BLaER1 (cell line): ENCODE measurements at regions not wholly inside any gene's neighbourhood (a gene's known extent, or its start where the extent isn't known, plus 50 kb on each side); places are given as distances from the start of the nearest gene placed in this dataset.

Experiments
- H3K27ac ChIP-seq: shearing (Covaris generic); formaldehyde crosslinking; 2 replicates; pipeline ENCODE4 v1.8.1; 2022
- H3K27me3 ChIP-seq: shearing (Covaris generic); formaldehyde crosslinking; 2 replicates; pipeline ENCODE4 v1.8.1; 2022
- H3K36me3 ChIP-seq: shearing (Covaris generic); formaldehyde crosslinking; 2 replicates; pipeline ENCODE4 v1.8.1; 2022
- H3K4me1 ChIP-seq: shearing (Covaris generic); formaldehyde crosslinking; 2 replicates; pipeline ENCODE4 v1.8.1; 2022
- H3K4me2 ChIP-seq: shearing (Covaris generic); formaldehyde crosslinking; 2 replicates; pipeline ENCODE4 v1.8.1; 2022
- H3K4me3 ChIP-seq: shearing (Covaris generic); formaldehyde crosslinking; 2 replicates; pipeline ENCODE4 v1.8.1; 2022
- H3K9ac ChIP-seq: shearing (Covaris generic); formaldehyde crosslinking; 2 replicates; pipeline ENCODE4 v1.8.1; 2022
- H3K9me3 ChIP-seq: shearing (Covaris generic); formaldehyde crosslinking; 2 replicates; pipeline ENCODE4 v1.8.1; 2022
- H4K20me1 ChIP-seq: shearing (Covaris generic); formaldehyde crosslinking; 2 replicates; pipeline ENCODE4 v1.8.1; 2022
- Cebpa-rat ChIP-seq: shearing (Covaris generic); IDR thresholded peaks from 2 replicates; pipeline ENCODE4 v1.8.1; 2022

- TF ChIP-seq Cebpa-rat = no peak
- H3K4me1 ChIP-seq = no peaks in the 10 kb centered on the region
- H3K4me2 ChIP-seq = no peak overlapping the region
- no peaks in the 10 kb centered on the region for H3K27me3 ChIP-seq
- no peak overlapping the region for H3K9ac ChIP-seq
- no peaks in the 10 kb centered on the region for H4K20me1 ChIP-seq
- H3K27ac ChIP-seq = no peak overlapping the region
- H3K36me3 ChIP-seq = no peaks in the 10 kb centered on the region
- H3K4me3 ChIP-seq = no peak overlapping the region
- H3K9me3 ChIP-seq = peaks cover 36% of the 10 kb centered on the region
These were observed 133.4 kb downstream of the HAO1 start for GRCh38 chr20:7806831-7807230.

DNA sequence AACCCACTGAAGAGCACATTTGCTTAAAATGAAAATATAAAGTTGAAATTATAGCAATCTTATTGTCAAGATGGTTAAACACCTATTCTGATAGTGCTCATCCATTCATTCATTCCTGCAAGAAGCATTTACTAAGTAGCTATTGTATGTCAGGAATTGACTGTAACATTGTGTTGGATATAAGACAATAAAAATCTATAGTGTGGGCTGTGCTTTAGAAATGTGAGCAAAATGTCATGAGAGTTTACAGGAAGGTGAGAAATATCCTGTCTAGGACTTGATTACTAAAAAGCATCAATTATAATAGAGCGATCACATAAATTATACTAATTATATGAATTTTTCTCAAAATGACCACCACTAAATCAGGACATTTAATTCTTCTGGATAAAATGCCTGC, 123.0 kb downstream of the HAO1 start:
- TF ChIP-seq Cebpa-rat = no peak
- Histone ChIP-seq H3K4me1 (no peaks in the 10 kb centered on the region), H3K36me3 (no peaks in the 10 kb centered on the region)

GRCh38 chr20:7818477-7818876, 121.8 kb downstream of the HAO1 start:
- Histone ChIP-seq H3K9me3 (no peaks in the 10 kb centered on the region), H3K4me3 (no peak overlapping the region), H3K36me3 (no peaks in the 10 kb centered on the region), H3K4me1 (no peaks in the 10 kb centered on the region), H3K4me2 (no peak overlapping the region), H4K20me1 (no peaks in the 10 kb centered on the region), H3K27ac (no peak overlapping the region), H3K9ac (no peak overlapping the region), H3K27me3 (no peaks in the 10 kb centered on the region)
- TF ChIP-seq Cebpa-rat = no peak

More for the DNA sequence above, 123.0 kb downstream of the HAO1 start:
- Histone ChIP-seq H3K27me3 (no peaks in the 10 kb centered on the region), H3K27ac (no peak overlapping the region), H3K9ac (no peak overlapping the region), H3K4me2 (no peak overlapping the region), H3K4me3 (no peak overlapping the region), H3K9me3 (no peaks in the 10 kb centered on the region), H4K20me1 (no peaks in the 10 kb centered on the region)

DNA sequence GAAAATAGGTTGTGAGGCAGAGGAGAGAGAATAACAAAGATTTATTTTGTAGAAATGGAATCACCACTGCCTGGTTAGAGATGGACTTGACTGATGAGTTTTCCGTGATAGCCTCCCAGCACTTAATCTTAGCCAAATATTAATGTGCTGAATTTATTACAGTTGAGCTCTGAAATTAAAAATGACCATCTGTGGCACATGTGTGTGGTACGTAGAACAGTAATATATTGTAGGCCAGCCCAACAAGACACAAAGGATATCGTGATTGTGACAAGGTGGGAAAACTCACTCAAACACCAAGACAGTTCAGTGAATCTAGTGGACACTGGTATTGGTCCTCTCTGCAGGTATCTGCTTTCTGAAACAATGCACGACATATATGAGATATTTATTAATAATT, 119.4 kb downstream of the HAO1 start:
- TF ChIP-seq Cebpa-rat = no peak
- Histone ChIP-seq H3K27ac (no peak overlapping the region), H3K9ac (no peak overlapping the region), H3K4me3 (no peak overlapping the region), H4K20me1 (no peaks in the 10 kb centered on the region), H3K27me3 (no peaks in the 10 kb centered on the region), H3K9me3 (no peaks in the 10 kb centered on the region), H3K4me2 (no peak overlapping the region), H3K4me1 (no peaks in the 10 kb centered on the region), H3K36me3 (no peaks in the 10 kb centered on the region)

- no peaks in the 10 kb centered on the region for H4K20me1 ChIP-seq
- H3K36me3 ChIP-seq = no peaks in the 10 kb centered on the region
- no peaks in the 10 kb centered on the region for H3K27me3 ChIP-seq
- H3K4me3 ChIP-seq = no peak overlapping the region
- TF ChIP-seq Cebpa-rat = no peak
- H3K9ac ChIP-seq = no peak overlapping the region
- H3K4me1 ChIP-seq = no peaks in the 10 kb centered on the region
- no peaks in the 10 kb centered on the region for H3K9me3 ChIP-seq
- no peak overlapping the region for H3K27ac ChIP-seq
- no peak overlapping the region for H3K4me2 ChIP-seq
These were observed 117.5 kb downstream of the HAO1 start for GRCh38 chr20:7822772-7823171.

- Histone ChIP-seq H3K27me3 (no peaks in the 10 kb centered on the region), H3K4me3 (no peak overlapping the region), H3K36me3 (no peaks in the 10 kb centered on the region), H3K9ac (no peak overlapping the region), H4K20me1 (no peaks in the 10 kb centered on the region), H3K9me3 (peaks cover 5% of the 10 kb centered on the region; the same call in 1 of the 2 replicates), H3K4me1 (no peaks in the 10 kb centered on the region), H3K27ac (no peak overlapping the region), H3K4me2 (no peak overlapping the region)
- no peak for TF ChIP-seq Cebpa-rat
These were observed 111.8 kb downstream of the HAO1 start for GRCh38 chr20:7828437-7828836.

DNA sequence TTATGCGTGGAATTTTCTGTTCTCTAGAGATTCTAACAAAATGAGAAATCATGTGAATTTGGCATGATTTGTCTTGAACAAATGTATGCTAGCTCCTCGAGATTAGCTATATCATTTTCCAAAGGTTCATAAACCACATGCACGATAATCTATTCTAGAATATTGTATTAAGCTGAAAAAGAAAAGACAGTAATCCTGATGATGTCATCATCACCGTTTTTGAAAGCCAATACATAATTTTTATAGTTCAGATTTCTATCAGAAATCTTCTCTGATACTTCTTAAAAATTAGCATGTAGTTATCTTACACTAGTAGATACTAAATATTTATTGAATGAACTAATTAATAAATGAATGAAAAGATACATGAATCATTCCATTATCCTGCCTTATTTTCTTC, 111.2 kb downstream of the HAO1 start:
- no peak for TF ChIP-seq Cebpa-rat
- peaks cover 11% of the 10 kb centered on the region for H3K9me3 ChIP-seq
- no peak overlapping the region for H3K4me2 ChIP-seq
- no peak overlapping the region for H3K9ac ChIP-seq
- H3K27ac ChIP-seq = no peak overlapping the region
- H4K20me1 ChIP-seq = no peaks in the 10 kb centered on the region
- no peaks in the 10 kb centered on the region for H3K36me3 ChIP-seq
- no peak overlapping the region for H3K4me3 ChIP-seq
- no peaks in the 10 kb centered on the region for H3K27me3 ChIP-seq
- H3K4me1 ChIP-seq = no peaks in the 10 kb centered on the region

- no peak overlapping the region for H3K4me3 ChIP-seq
- H3K4me1 ChIP-seq = no peaks in the 10 kb centered on the region
- no peak overlapping the region for H3K4me2 ChIP-seq
- H3K27me3 ChIP-seq = no peaks in the 10 kb centered on the region
- no peak overlapping the region for H3K27ac ChIP-seq
- TF ChIP-seq Cebpa-rat = no peak
- H3K9ac ChIP-seq = no peak overlapping the region
- no peaks in the 10 kb centered on the region for H3K36me3 ChIP-seq
- H3K9me3 ChIP-seq = peaks cover 19% of the 10 kb centered on the region
- no peaks in the 10 kb centered on the region for H4K20me1 ChIP-seq
These were observed 110.5 kb downstream of the HAO1 start for GRCh38 chr20:7829776-7830175.
